CD4-positive, alpha-beta T cell (primary cell): ENCODE measurements at regions not wholly inside any gene's neighbourhood (a gene's known extent, or its start where the extent isn't known, plus 50 kb on each side); places are given as distances from the start of the nearest gene placed in this dataset.

ENCODE experiments used
- ATAC-seq: fragments of 200-7000 bp; cut with Tn5 transposase; one replicate; pipeline ENCODE4 v1.10.0; 2022; ENCODE audit warnings: mild to moderate bottlenecking; ENCODE audit not compliant: poor library complexity
- CTCF ChIA-PET: fragments of 350-600 bp; sonication (Branson Sonifier 250); formaldehyde crosslinking; loops from one replicate; lab custom pipeline; 2021; ENCODE audit warnings: antibody characterized with exemption, inconsistent platforms; lab: Charles Lee
- POLR2A ChIA-PET: fragments of 350-600 bp; sonication (Branson Sonifier 250); formaldehyde crosslinking; loops from one replicate; lab custom pipeline; 2021; ENCODE audit warnings: antibody characterized with exemption, inconsistent platforms; lab: Charles Lee
- DNase-seq, 14 experiments: peaks; one replicate each; pipeline ENCODE4 v3.0.0-alpha.2; 2013 to 2020; ENCODE audit warnings: mixed read lengths in 2 of 14
- H3K27ac ChIP-seq, 2 donors: one replicate each; pipeline versions ENCODE4 v1.5.1 to v1.7.0; 2013; ENCODE audit warnings: low read length in 2 of 2, low read depth in 1 of 2, mild to moderate bottlenecking in 1 of 2
- H3K27me3 ChIP-seq, 2 experiments: 1 replicate in 1 of 2; 2 replicates in 1 of 2; pipeline versions ENCODE4 v1.6.1 to v1.7.0; 2013; ENCODE audit warnings: low read length in 2 of 2, control low read depth in 1 of 2, mild to moderate bottlenecking in 1 of 2, moderate library complexity in 1 of 2; ENCODE audit not compliant: insufficient read depth in 2 of 2, control insufficient read depth in 1 of 2
- H3K36me3 ChIP-seq: one replicate; pipeline ENCODE4 v1.6.1; 2013; ENCODE audit warnings: low read length, control low read depth; ENCODE audit not compliant: insufficient read depth
- H3K4me1 ChIP-seq: one replicate; pipeline ENCODE4 v1.6.1; 2013; ENCODE audit warnings: low read length, control low read depth; ENCODE audit not compliant: insufficient read depth
- H3K4me3 ChIP-seq: one replicate; pipeline ENCODE4 v1.5.1; 2013; ENCODE audit warnings: mild to moderate bottlenecking, low read length, moderate library complexity
- H3K9me3 ChIP-seq, 2 experiments: 1 replicate in 1 of 2; 2 replicates in 1 of 2; pipeline versions ENCODE4 v1.6.1 to v1.7.0; 2013; ENCODE audit warnings: low read length in 2 of 2, mild to moderate bottlenecking in 2 of 2, control low read depth in 1 of 2, moderate library complexity in 1 of 2; ENCODE audit not compliant: control insufficient read depth in 1 of 2, insufficient read depth in 1 of 2
- H3K27ac Mint-ChIP-seq: one replicate; pipeline ENCODE4 v1.8.0; 2020; ENCODE audit warnings: mixed read lengths
- H3K27me3 Mint-ChIP-seq: one replicate; pipeline ENCODE4 v1.8.0; 2021; ENCODE audit warnings: mixed read lengths
- H3K36me3 Mint-ChIP-seq: one replicate; pipeline ENCODE4 v1.8.0; 2021; ENCODE audit warnings: low read depth, mixed read lengths
- H3K4me1 Mint-ChIP-seq: one replicate; pipeline ENCODE4 v1.8.0; 2021; ENCODE audit warnings: low read depth, mixed read lengths
- H3K4me3 Mint-ChIP-seq: one replicate; pipeline ENCODE4 v1.8.0; 2020; ENCODE audit warnings: mild to moderate bottlenecking, mixed read lengths
- H3K9me3 Mint-ChIP-seq: one replicate; pipeline ENCODE4 v1.8.0; 2020; ENCODE audit warnings: mixed read lengths
- intact Hi-C, 2 experiments: fragments of 100-400 bp; cut with DNase I in 1 of 2; cut with micrococcal nuclease in 1 of 2; formaldehyde crosslinking; loops; one replicate each; pipeline versions ENCODE4 v1.15.1 to v1.9.0; 2023 to 2025; cut with DNase I, micrococcal nuclease
- TF ChIP-seq, protein P1 (sequence below): fragments of 200-600 bp; IDR thresholded peaks from one replicate; pipeline ENCODE4 v1.8.0; 2022; ENCODE audit warnings: antibody characterized with exemption, mild to moderate bottlenecking

DNA sequence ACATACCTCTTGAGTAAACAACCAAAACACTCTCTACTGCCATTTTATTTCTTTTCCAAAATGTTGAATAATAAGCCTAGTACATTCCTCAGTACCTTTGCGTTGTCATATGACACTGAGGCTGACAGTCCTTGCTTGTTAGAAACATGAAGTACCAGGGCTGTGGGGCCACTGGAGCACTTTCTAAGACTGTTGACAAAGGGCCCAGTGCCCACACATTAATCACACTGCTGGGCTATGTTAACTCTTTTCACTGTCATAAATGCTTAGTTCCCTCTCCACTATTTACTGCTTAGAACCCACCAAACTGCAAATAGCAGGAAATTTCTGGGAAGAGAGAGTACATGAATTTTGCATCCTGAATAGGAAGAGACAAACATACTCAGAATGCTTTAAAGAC, 57.1 kb downstream of the FAM47B start:
- ChIA-PET POLR2A (no interaction called here), CTCF (no interaction called here)
- Mint-ChIP-seq H3K9me3 (peaks cover 3% of the 10 kb centered on the region), H3K27me3 (no peaks in the 10 kb centered on the region), H3K27ac (no peak overlapping the region), H3K4me3 (no peak overlapping the region), H3K4me1 (no peaks in the 10 kb centered on the region), H3K36me3 (no peaks in the 10 kb centered on the region)
- Histone ChIP-seq H3K4me1 (no peaks in the 10 kb centered on the region), H3K36me3 (no peaks in the 10 kb centered on the region), H3K9me3 (no peaks in the 10 kb centered on the region), H3K27ac (no peak overlapping the region), H3K4me3 (no peak overlapping the region), H3K27me3 (no peaks in the 10 kb centered on the region)
- no peak for ATAC-seq
- DNase-seq: no peak
- intact Hi-C loops: no loop called here
- TF ChIP-seq, protein P1, sequence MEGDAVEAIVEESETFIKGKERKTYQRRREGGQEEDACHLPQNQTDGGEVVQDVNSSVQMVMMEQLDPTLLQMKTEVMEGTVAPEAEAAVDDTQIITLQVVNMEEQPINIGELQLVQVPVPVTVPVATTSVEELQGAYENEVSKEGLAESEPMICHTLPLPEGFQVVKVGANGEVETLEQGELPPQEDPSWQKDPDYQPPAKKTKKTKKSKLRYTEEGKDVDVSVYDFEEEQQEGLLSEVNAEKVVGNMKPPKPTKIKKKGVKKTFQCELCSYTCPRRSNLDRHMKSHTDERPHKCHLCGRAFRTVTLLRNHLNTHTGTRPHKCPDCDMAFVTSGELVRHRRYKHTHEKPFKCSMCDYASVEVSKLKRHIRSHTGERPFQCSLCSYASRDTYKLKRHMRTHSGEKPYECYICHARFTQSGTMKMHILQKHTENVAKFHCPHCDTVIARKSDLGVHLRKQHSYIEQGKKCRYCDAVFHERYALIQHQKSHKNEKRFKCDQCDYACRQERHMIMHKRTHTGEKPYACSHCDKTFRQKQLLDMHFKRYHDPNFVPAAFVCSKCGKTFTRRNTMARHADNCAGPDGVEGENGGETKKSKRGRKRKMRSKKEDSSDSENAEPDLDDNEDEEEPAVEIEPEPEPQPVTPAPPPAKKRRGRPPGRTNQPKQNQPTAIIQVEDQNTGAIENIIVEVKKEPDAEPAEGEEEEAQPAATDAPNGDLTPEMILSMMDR: no peak

DNA sequence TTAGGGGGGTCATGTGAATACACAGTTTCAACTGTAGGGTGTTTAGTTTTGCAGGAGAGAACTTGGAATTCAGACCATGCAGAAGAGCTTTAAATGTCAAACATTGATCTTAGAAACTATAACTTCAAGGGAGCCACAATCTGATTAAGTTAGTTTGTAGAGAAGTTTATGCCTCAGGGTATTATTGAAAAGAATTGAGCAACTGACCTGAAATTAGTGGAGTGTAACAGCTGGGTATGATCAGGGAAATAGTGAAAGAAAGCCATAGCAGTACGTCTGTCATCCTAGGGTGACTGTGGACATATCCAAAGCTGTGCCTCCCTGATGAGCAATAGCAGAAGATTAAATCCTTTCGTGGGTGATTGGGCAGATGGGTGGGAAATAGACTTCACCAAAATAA, 63.8 kb downstream of the FAM47B start:
- peaks cover 4% of the 10 kb centered on the region for H3K9me3 Mint-ChIP-seq
- POLR2A ChIA-PET: no interaction called here
- Histone ChIP-seq H3K9me3 (no peaks in the 10 kb centered on the region), H3K36me3 (no peaks in the 10 kb centered on the region), H3K4me1 (no peaks in the 10 kb centered on the region), H3K27me3 (no peaks in the 10 kb centered on the region), H3K27ac (no peak overlapping the region), H3K4me3 (no peak overlapping the region)
- H3K4me3 Mint-ChIP-seq: no peak overlapping the region
- no peaks in the 10 kb centered on the region for H3K4me1 Mint-ChIP-seq
- H3K27ac Mint-ChIP-seq: no peak overlapping the region
- DNase-seq (no peak), ATAC-seq (no peak)
- H3K36me3 Mint-ChIP-seq: no peaks in the 10 kb centered on the region
- intact Hi-C loops: no loop called here
- CTCF ChIA-PET: no interaction called here
- H3K27me3 Mint-ChIP-seq: no peaks in the 10 kb centered on the region
- TF ChIP-seq, protein P1: no peak

DNA sequence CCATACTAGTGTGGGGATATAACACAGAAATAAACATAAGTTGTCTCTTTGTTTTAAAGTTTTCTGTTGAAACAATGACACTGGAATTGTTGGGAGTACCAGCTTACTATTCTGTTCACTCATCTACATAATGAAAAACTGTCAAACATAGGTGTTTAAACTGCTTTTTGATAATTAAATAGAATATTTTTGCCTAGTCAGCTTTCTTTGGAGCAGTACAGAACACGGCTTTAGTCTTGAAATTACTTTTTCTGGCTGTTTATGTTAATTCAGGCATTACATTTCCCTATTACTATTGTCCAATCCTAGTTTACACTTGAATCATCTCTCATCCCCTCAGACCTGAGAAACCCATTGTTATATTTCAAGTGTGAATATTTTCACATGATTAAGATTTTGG, 73.0 kb downstream of the FAM47B start:
- Histone ChIP-seq H3K9me3 (no peaks in the 10 kb centered on the region), H3K27ac (no peak overlapping the region), H3K36me3 (no peaks in the 10 kb centered on the region), H3K4me3 (no peak overlapping the region), H3K4me1 (no peaks in the 10 kb centered on the region), H3K27me3 (no peaks in the 10 kb centered on the region)
- Mint-ChIP-seq H3K27me3 (no peaks in the 10 kb centered on the region), H3K27ac (no peak overlapping the region), H3K9me3 (no peaks in the 10 kb centered on the region), H3K4me3 (no peak overlapping the region), H3K4me1 (no peaks in the 10 kb centered on the region), H3K36me3 (no peaks in the 10 kb centered on the region)
- intact Hi-C loops: no loop called here
- DNase-seq (no peak), ATAC-seq (no peak)
- ChIA-PET POLR2A (no interaction called here), CTCF (no interaction called here)
- TF ChIP-seq, protein P1: no peak
